ENCODE measurements at regions not wholly inside any gene's neighbourhood (a gene's known extent, or its start where the extent isn't known, plus 50 kb on each side); places are given as distances from the start of the nearest gene placed in this dataset.

- FAIRE-seq, result no peak
- Histone ChIP-seq H3K27ac (no peak overlapping the region), H3K9me3 (no peaks in the 10 kb centered on the region), H3K4me3 (no peak overlapping the region), H3K4me1 (no peaks in the 10 kb centered on the region), H3K4me2 (no peak overlapping the region)
- CTCF ChIA-PET, result interaction anchor here (0.7 kb wide), 1 partner anchor 9 kb away, joined by 4 read pairs; no protein-coding TSS in a partner anchor
- ATAC-seq, result no peak
- WGBS (ENCODE audit: missing lambda C conversion rate), result 58% methylated on average over 2 of the region's 2 CpGs
- TF ChIP-seq ZC3H11A (IDR thresholded peaks at IDR 0.05) (no peak), KDM1A (IDR thresholded peaks at IDR 0.05; ENCODE audit: low read depth) (no peak), JUN (IDR thresholded peaks at IDR 0.05) (no peak), MYC (IDR thresholded peaks at IDR 0.05; ENCODE audit: borderline replicate concordance, low read length) (no peak), NPAS2 (CRISPR knock-in tag; IDR thresholded peaks at IDR 0.05; ENCODE audit: borderline replicate concordance) (no peak), RAD21 (conservative IDR thresholded peaks at IDR 0.05 in 1 of 2, IDR thresholded peaks at IDR 0.05 in 1 of 2) (no peak), BCL3 (IDR thresholded peaks at IDR 0.05) (no peak), EHMT2 (IDR thresholded peaks at IDR 0.05; ENCODE audit: low read depth) (no peak), KDM5A (IDR thresholded peaks at IDR 0.05) (no peak), TFCP2L1 (CRISPR knock-in tag; IDR thresholded peaks at IDR 0.05) (no peak), CHD2 (IDR thresholded peaks at IDR 0.05; ENCODE audit: low read length, partially characterized antibody) (no peak), BHLHE40 (IDR thresholded peaks at IDR 0.05; ENCODE audit: low read depth, low read length) (no peak), HEYL (CRISPR knock-in tag; IDR thresholded peaks at IDR 0.05) (no peak)
- TF ChIP-seq, protein P1, sequence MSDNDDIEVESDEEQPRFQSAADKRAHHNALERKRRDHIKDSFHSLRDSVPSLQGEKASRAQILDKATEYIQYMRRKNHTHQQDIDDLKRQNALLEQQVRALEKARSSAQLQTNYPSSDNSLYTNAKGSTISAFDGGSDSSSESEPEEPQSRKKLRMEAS (IDR thresholded peaks at IDR 0.05), result no peak
- TF ChIP-seq, protein P2, sequence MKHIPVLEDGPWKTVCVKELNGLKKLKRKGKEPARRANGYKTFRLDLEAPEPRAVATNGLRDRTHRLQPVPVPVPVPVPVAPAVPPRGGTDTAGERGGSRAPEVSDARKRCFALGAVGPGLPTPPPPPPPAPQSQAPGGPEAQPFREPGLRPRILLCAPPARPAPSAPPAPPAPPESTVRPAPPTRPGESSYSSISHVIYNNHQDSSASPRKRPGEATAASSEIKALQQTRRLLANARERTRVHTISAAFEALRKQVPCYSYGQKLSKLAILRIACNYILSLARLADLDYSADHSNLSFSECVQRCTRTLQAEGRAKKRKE (CRISPR knock-in tag; IDR thresholded peaks at IDR 0.05; ENCODE audit: low read depth), result no peak
- POLR2A ChIA-PET, result no interaction called here
- no peak for DNase-seq (ENCODE audit: low read depth in 1 of 2, low spot score in 1 of 2)
These were observed 826.3 kb upstream of the CDH2 start for GRCh38 chr18:29003194-29003593.

DNA sequence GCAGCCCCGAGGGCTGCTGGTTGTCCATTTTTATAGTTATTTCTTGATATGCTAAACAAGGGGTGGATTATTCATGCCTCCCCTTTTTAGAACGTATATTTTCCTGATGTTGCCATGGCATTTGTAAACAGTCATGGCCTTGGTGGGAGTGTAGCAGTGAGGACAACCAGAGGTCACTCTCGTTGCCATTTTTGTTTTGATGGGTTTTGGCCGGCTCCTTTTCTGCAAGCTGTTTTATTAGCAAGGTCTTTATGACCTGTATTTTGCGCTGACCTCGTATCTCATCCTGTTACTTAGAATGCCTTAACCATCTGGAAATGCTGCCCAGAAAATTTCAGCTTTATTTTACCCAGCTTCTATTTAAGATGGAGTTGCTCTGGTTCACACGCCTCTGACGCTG is 825.8 kb upstream of the CDH2 start:
- 55% methylated on average over 8 of the region's 8 CpGs for WGBS (ENCODE audit: missing lambda C conversion rate)
- ChIA-PET POLR2A (no interaction called here), CTCF (interaction anchor here (0.7 kb wide), 1 partner anchor 9 kb away, joined by 4 read pairs; no protein-coding TSS in a partner anchor)

More for the DNA sequence above, 825.8 kb upstream of the CDH2 start:
- TF ChIP-seq, protein P3, sequence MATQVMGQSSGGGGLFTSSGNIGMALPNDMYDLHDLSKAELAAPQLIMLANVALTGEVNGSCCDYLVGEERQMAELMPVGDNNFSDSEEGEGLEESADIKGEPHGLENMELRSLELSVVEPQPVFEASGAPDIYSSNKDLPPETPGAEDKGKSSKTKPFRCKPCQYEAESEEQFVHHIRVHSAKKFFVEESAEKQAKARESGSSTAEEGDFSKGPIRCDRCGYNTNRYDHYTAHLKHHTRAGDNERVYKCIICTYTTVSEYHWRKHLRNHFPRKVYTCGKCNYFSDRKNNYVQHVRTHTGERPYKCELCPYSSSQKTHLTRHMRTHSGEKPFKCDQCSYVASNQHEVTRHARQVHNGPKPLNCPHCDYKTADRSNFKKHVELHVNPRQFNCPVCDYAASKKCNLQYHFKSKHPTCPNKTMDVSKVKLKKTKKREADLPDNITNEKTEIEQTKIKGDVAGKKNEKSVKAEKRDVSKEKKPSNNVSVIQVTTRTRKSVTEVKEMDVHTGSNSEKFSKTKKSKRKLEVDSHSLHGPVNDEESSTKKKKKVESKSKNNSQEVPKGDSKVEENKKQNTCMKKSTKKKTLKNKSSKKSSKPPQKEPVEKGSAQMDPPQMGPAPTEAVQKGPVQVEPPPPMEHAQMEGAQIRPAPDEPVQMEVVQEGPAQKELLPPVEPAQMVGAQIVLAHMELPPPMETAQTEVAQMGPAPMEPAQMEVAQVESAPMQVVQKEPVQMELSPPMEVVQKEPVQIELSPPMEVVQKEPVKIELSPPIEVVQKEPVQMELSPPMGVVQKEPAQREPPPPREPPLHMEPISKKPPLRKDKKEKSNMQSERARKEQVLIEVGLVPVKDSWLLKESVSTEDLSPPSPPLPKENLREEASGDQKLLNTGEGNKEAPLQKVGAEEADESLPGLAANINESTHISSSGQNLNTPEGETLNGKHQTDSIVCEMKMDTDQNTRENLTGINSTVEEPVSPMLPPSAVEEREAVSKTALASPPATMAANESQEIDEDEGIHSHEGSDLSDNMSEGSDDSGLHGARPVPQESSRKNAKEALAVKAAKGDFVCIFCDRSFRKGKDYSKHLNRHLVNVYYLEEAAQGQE (IDR thresholded peaks at IDR 0.05), result no peak
- TF ChIP-seq ZFP36 (IDR thresholded peaks at IDR 0.05; ENCODE audit: borderline replicate concordance, partially characterized antibody), result no peak
- TF ChIP-seq, protein P1 (IDR thresholded peaks at IDR 0.05), result no peak
- no peak for TF ChIP-seq MAZ (IDR thresholded peaks at IDR 0.05; ENCODE audit: borderline replicate concordance, low read depth, low read length)
- no peak for TF ChIP-seq EHF (CRISPR knock-in tag; IDR thresholded peaks at IDR 0.05)
- TF ChIP-seq NFE2L2 (conservative IDR thresholded peaks at IDR 0.05; ENCODE audit: low read length), result no peak
- TF ChIP-seq HOXB5 (CRISPR knock-in tag; IDR thresholded peaks at IDR 0.05), result no peak
- FAIRE-seq, result no peak
- no peak overlapping the region for H3K4me2 ChIP-seq
- ATAC-seq, result no peak
- no peaks in the 10 kb centered on the region for H3K4me1 ChIP-seq
- DNase-seq (ENCODE audit: low read depth in 1 of 2, low spot score in 1 of 2), result no peak
- no peak overlapping the region for H3K27ac ChIP-seq
- no peak overlapping the region for H3K4me3 ChIP-seq
- no peaks in the 10 kb centered on the region for H3K9me3 ChIP-seq
